ENCODE measurements at regions not wholly inside any gene's neighbourhood (a gene's known extent, or its start where the extent isn't known, plus 50 kb on each side); places are given as distances from the start of the nearest gene placed in this dataset.
"Not testable (repeated sequence)": the region's sequence is repeated elsewhere in the genome, so short reads cannot be mapped to it uniquely, and the experiment has no call there.

- peaks cover 8% of the 10 kb centered on the region for H3K4me1 ChIP-seq (ENCODE audit: insufficient read depth, low read length, poor library complexity, severe bottlenecking)
- H3K4me3 ChIP-seq (ENCODE audit: low read length, poor library complexity, severe bottlenecking): no peak overlapping the region
- no peaks in the 10 kb centered on the region for H3K9me2 ChIP-seq (replicated peaks; ENCODE audit: low read depth, low read length)
- H3K9ac ChIP-seq (ENCODE audit: low read depth, low read length, poor library complexity, severe bottlenecking): no peak overlapping the region
- no peaks in the 10 kb centered on the region for H3K9me3 ChIP-seq (ENCODE audit: insufficient read depth, low read depth, low read length)
- H3F3A ChIP-seq (ENCODE audit: low read depth): no peaks in the 10 kb centered on the region
- no peaks in the 10 kb centered on the region for H3K36me3 ChIP-seq (ENCODE audit: insufficient read depth, low read length)
- H4K20me1 ChIP-seq (ENCODE audit: insufficient read depth, low read length, poor library complexity, severe bottlenecking): no peaks in the 10 kb centered on the region
- H2AFZ ChIP-seq (ENCODE audit: low read length): no peak overlapping the region
- no peaks in the 10 kb centered on the region for H3K79me2 ChIP-seq (ENCODE audit: insufficient read depth, low read length)
- H3K27me3 ChIP-seq (ENCODE audit: insufficient read depth, low read length, poor library complexity, severe bottlenecking): no peaks in the 10 kb centered on the region
- TF ChIP-seq CTCF (conservative IDR thresholded peaks at IDR 0.05; ENCODE audit: low read length) (no peak), EZH2phosphoT487 (IDR thresholded peaks at IDR 0.05; ENCODE audit: borderline replicate concordance) (no peak)
- H3K4me2 ChIP-seq (ENCODE audit: low read depth, low read length, poor library complexity, severe bottlenecking): no peak overlapping the region
Observed at GRCh38 chr3:16770021-16770420, 114.7 kb upstream of the PLCL2 start.

GRCh38 chr3:16770792-16771191 is 114.0 kb upstream of the PLCL2 start:
- Histone ChIP-seq H3K4me1 (ENCODE audit: insufficient read depth, low read length, poor library complexity, severe bottlenecking) (peaks cover 8% of the 10 kb centered on the region), H3K9me3 (ENCODE audit: insufficient read depth, low read depth, low read length) (no peaks in the 10 kb centered on the region), H4K20me1 (ENCODE audit: insufficient read depth, low read length, poor library complexity, severe bottlenecking) (no peaks in the 10 kb centered on the region), H3K27me3 (ENCODE audit: insufficient read depth, low read length, poor library complexity, severe bottlenecking) (no peaks in the 10 kb centered on the region), H3K9me2 (replicated peaks; ENCODE audit: low read depth, low read length) (no peaks in the 10 kb centered on the region), H3K4me3 (ENCODE audit: low read length, poor library complexity, severe bottlenecking) (no peak overlapping the region), H3F3A (ENCODE audit: low read depth) (no peaks in the 10 kb centered on the region), H3K36me3 (ENCODE audit: insufficient read depth, low read length) (no peaks in the 10 kb centered on the region), H2AFZ (ENCODE audit: low read length) (no peak overlapping the region), H3K4me2 (ENCODE audit: low read depth, low read length, poor library complexity, severe bottlenecking) (no peak overlapping the region), H3K79me2 (ENCODE audit: insufficient read depth, low read length) (no peaks in the 10 kb centered on the region), H3K9ac (ENCODE audit: low read depth, low read length, poor library complexity, severe bottlenecking) (no peak overlapping the region)
- TF ChIP-seq EZH2phosphoT487 (IDR thresholded peaks at IDR 0.05; ENCODE audit: borderline replicate concordance) (no peak), CTCF (conservative IDR thresholded peaks at IDR 0.05; ENCODE audit: low read length) (no peak)

GRCh38 chr3:16773594-16773993 is 111.2 kb upstream of the PLCL2 start:
- H4K20me1 ChIP-seq (ENCODE audit: insufficient read depth, low read length, poor library complexity, severe bottlenecking); H3F3A ChIP-seq (ENCODE audit: low read depth); H3K4me2 ChIP-seq (ENCODE audit: low read depth, low read length, poor library complexity, severe bottlenecking); H3K79me2 ChIP-seq (ENCODE audit: insufficient read depth, low read length); H2AFZ ChIP-seq (ENCODE audit: low read length); H3K9me3 ChIP-seq (ENCODE audit: insufficient read depth, low read depth, low read length); H3K9ac ChIP-seq (ENCODE audit: low read depth, low read length, poor library complexity, severe bottlenecking); H3K9me2 ChIP-seq (replicated peaks; ENCODE audit: low read depth, low read length); H3K36me3 ChIP-seq (ENCODE audit: insufficient read depth, low read length); H3K4me1 ChIP-seq (ENCODE audit: insufficient read depth, low read length, poor library complexity, severe bottlenecking); H3K4me3 ChIP-seq (ENCODE audit: low read length, poor library complexity, severe bottlenecking); H3K27me3 ChIP-seq (ENCODE audit: insufficient read depth, low read length, poor library complexity, severe bottlenecking): not testable (repeated sequence)

- H3K4me1 ChIP-seq (ENCODE audit: insufficient read depth, low read length, poor library complexity, severe bottlenecking); H3K9me2 ChIP-seq (replicated peaks; ENCODE audit: low read depth, low read length); H3K79me2 ChIP-seq (ENCODE audit: insufficient read depth, low read length); H4K20me1 ChIP-seq (ENCODE audit: insufficient read depth, low read length, poor library complexity, severe bottlenecking); H3K9ac ChIP-seq (ENCODE audit: low read depth, low read length, poor library complexity, severe bottlenecking); H3F3A ChIP-seq (ENCODE audit: low read depth); H3K27me3 ChIP-seq (ENCODE audit: insufficient read depth, low read length, poor library complexity, severe bottlenecking); H3K4me2 ChIP-seq (ENCODE audit: low read depth, low read length, poor library complexity, severe bottlenecking); H2AFZ ChIP-seq (ENCODE audit: low read length); H3K36me3 ChIP-seq (ENCODE audit: insufficient read depth, low read length); H3K4me3 ChIP-seq (ENCODE audit: low read length, poor library complexity, severe bottlenecking); H3K9me3 ChIP-seq (ENCODE audit: insufficient read depth, low read depth, low read length): not testable (repeated sequence)
Observed at GRCh38 chr3:16774536-16774935, 110.2 kb upstream of the PLCL2 start.

Data from Loucy (cell line).